ENCODE measurements at regions not wholly inside any gene's neighbourhood (a gene's known extent, or its start where the extent isn't known, plus 50 kb on each side); places are given as distances from the start of the nearest gene placed in this dataset.

GRCh38 chr1:101120868-101121267 lies 95.3 kb upstream of the DPH5 start:
- no peaks in the 10 kb centered on the region; the same call in 1 of the 2 replicates for H3K9me2 ChIP-seq (ENCODE audit: insufficient read depth)
- intact Hi-C loops (cut with micrococcal nuclease; ENCODE audit: unreplicated experiment) = no loop called here
- DNase-seq = no peak
- ChIA-PET POLR2A (ENCODE audit: unreplicated experiment) (no interaction called here), CTCF (no interaction called here)
- peaks cover 9% of the 10 kb centered on the region for H3K4me1 ChIP-seq (replicated peaks; ENCODE audit: insufficient read depth)
- no peak overlapping the region for H2AFZ ChIP-seq
- H3F3A ChIP-seq (ENCODE audit: insufficient read depth, low read depth) = no peaks in the 10 kb centered on the region
- no peak overlapping the region for H3K27ac ChIP-seq
- no peaks in the 10 kb centered on the region for H3K36me3 ChIP-seq (ENCODE audit: low read depth)
- H3K4me2 ChIP-seq = no peak overlapping the region
- BruUV-seq (replicated peaks) = no TSS peak
- no peaks in the 10 kb centered on the region for H3K27me3 ChIP-seq (ENCODE audit: insufficient read depth, low read depth)
- TF ChIP-seq, protein P1, sequence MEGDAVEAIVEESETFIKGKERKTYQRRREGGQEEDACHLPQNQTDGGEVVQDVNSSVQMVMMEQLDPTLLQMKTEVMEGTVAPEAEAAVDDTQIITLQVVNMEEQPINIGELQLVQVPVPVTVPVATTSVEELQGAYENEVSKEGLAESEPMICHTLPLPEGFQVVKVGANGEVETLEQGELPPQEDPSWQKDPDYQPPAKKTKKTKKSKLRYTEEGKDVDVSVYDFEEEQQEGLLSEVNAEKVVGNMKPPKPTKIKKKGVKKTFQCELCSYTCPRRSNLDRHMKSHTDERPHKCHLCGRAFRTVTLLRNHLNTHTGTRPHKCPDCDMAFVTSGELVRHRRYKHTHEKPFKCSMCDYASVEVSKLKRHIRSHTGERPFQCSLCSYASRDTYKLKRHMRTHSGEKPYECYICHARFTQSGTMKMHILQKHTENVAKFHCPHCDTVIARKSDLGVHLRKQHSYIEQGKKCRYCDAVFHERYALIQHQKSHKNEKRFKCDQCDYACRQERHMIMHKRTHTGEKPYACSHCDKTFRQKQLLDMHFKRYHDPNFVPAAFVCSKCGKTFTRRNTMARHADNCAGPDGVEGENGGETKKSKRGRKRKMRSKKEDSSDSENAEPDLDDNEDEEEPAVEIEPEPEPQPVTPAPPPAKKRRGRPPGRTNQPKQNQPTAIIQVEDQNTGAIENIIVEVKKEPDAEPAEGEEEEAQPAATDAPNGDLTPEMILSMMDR (conservative IDR thresholded peaks at IDR 0.05) = no peak
- TF ChIP-seq EZH2 (IDR thresholded peaks at IDR 0.05; ENCODE audit: low read depth) = no peak
- H3K4me3 ChIP-seq = no peak overlapping the region
- H3K79me2 ChIP-seq (ENCODE audit: low read depth) = no peaks in the 10 kb centered on the region
- no peaks in the 10 kb centered on the region for H4K20me1 ChIP-seq (ENCODE audit: insufficient read depth)
- H3K9me3 ChIP-seq (ENCODE audit: insufficient read depth, low read depth) = no peaks in the 10 kb centered on the region

DNA sequence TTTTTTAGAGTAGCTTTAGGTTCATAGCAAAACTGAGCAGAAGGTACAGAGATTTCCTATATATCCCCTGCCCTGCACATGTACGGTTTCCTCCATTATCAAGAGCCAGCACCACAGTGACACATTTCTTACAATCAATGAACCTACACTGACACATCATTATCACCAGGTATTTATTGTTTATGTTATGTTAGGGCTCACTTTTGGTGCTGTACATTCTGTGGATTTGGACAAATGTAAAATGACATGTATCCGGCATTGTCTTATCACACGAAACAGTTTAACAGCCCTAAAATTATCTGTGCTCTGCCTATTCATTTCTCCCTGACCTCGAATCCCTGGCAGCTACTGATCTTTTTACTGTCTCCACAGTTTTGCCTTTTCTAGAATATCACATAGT lies 93.7 kb upstream of the DPH5 start:
- H3K9me2 ChIP-seq (ENCODE audit: insufficient read depth) = no peaks in the 10 kb centered on the region; the same call in 1 of the 2 replicates
- TF ChIP-seq EZH2 (IDR thresholded peaks at IDR 0.05; ENCODE audit: low read depth) = no peak
- TF ChIP-seq, protein P1 (conservative IDR thresholded peaks at IDR 0.05) = no peak
- no peaks in the 10 kb centered on the region for H3K27me3 ChIP-seq (ENCODE audit: insufficient read depth, low read depth)
- POLR2A ChIA-PET (ENCODE audit: unreplicated experiment) = no interaction called here
- CTCF ChIA-PET = no interaction called here
- 0 out of 2 replicates have a peak, but pooled peaks cover 1% of the 10 kb centered on the region for H3K4me1 ChIP-seq (replicated peaks; ENCODE audit: insufficient read depth)
- H4K20me1 ChIP-seq (ENCODE audit: insufficient read depth) = no peaks in the 10 kb centered on the region
- no peak overlapping the region for H3K27ac ChIP-seq
- no peaks in the 10 kb centered on the region for H3K36me3 ChIP-seq (ENCODE audit: low read depth)
- no peak for DNase-seq
- H3K4me3 ChIP-seq = no peak overlapping the region
- no peaks in the 10 kb centered on the region for H3K9me3 ChIP-seq (ENCODE audit: insufficient read depth, low read depth)
- no TSS peak for BruUV-seq (replicated peaks)
- H3F3A ChIP-seq (ENCODE audit: insufficient read depth, low read depth) = no peaks in the 10 kb centered on the region
- H3K79me2 ChIP-seq (ENCODE audit: low read depth) = no peaks in the 10 kb centered on the region
- intact Hi-C loops (cut with micrococcal nuclease; ENCODE audit: unreplicated experiment) = no loop called here
- H2AFZ ChIP-seq = no peak overlapping the region
- H3K4me2 ChIP-seq = no peak overlapping the region

DNA sequence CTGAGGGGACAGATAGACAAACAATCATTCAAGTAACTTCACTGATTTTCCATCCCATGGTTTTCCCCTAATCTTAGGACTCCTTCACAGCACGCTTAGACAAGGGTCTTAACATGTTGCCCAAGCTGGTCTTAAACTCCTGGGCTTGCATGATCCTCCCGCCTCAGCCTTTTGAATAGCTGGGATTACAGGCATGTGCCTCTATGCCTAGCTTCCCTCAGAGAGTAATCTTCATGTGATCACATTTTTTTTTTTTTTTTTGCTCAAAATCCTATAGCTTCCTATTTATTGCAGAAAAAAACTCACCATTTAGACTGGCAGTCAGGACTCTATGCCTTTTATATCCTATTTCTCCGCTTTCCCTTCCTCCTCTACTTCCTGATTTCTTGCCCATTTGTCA lies 90.4 kb upstream of the DPH5 start:
- H3K27me3 ChIP-seq (ENCODE audit: insufficient read depth, low read depth) = no peaks in the 10 kb centered on the region
- no peaks in the 10 kb centered on the region for H3K9me3 ChIP-seq (ENCODE audit: insufficient read depth, low read depth)
- ChIA-PET CTCF (interaction anchor here (0.6 kb wide), 1 partner anchor 248 kb away, joined by 3 read pairs; no protein-coding TSS in a partner anchor), POLR2A (ENCODE audit: unreplicated experiment) (no interaction called here)
- H3K27ac ChIP-seq = no peak overlapping the region
- H3K79me2 ChIP-seq (ENCODE audit: low read depth) = no peaks in the 10 kb centered on the region
- no peaks in the 10 kb centered on the region for H3F3A ChIP-seq (ENCODE audit: insufficient read depth, low read depth)
- no peaks in the 10 kb centered on the region; the same call in 1 of the 2 replicates for H3K9me2 ChIP-seq (ENCODE audit: insufficient read depth)
- H3K4me1 ChIP-seq (replicated peaks; ENCODE audit: insufficient read depth) = no peaks in the 10 kb centered on the region
- H4K20me1 ChIP-seq (ENCODE audit: insufficient read depth) = no peaks in the 10 kb centered on the region
- H3K36me3 ChIP-seq (ENCODE audit: low read depth) = no peaks in the 10 kb centered on the region
- intact Hi-C loops (cut with micrococcal nuclease; ENCODE audit: unreplicated experiment) = no loop called here
- TF ChIP-seq, protein P1 (conservative IDR thresholded peaks at IDR 0.05) = no peak
- TF ChIP-seq EZH2 (IDR thresholded peaks at IDR 0.05; ENCODE audit: low read depth) = no peak
- BruUV-seq (replicated peaks) = no TSS peak
- no peak overlapping the region for H3K4me3 ChIP-seq
- H3K4me2 ChIP-seq = no peak overlapping the region
- H2AFZ ChIP-seq = no peak overlapping the region
- no peak for DNase-seq
